ENCODE measurements at regions not wholly inside any gene's neighbourhood (a gene's known extent, or its start where the extent isn't known, plus 50 kb on each side); places are given as distances from the start of the nearest gene placed in this dataset.

DNA sequence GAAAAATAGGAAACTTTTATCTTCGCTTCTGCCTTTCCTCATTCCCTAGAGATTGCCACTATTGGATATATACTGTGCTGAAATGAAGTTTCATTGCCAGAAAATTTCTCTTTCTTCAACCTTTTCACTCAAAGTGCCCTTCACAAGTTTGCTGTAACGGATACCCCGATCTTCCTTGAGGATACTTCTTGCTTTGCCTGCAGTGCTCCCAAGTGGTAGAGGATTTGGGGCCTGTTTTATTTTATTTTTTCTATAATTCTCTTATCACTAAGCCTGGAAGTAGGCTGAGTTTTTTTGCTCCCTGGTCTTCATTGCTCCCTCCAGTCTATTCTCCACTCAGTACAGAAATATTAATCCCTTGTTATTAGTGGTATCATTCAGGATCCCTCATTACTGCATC is 481.4 kb upstream of the CDH18 start:
- TF ChIP-seq, protein P1, sequence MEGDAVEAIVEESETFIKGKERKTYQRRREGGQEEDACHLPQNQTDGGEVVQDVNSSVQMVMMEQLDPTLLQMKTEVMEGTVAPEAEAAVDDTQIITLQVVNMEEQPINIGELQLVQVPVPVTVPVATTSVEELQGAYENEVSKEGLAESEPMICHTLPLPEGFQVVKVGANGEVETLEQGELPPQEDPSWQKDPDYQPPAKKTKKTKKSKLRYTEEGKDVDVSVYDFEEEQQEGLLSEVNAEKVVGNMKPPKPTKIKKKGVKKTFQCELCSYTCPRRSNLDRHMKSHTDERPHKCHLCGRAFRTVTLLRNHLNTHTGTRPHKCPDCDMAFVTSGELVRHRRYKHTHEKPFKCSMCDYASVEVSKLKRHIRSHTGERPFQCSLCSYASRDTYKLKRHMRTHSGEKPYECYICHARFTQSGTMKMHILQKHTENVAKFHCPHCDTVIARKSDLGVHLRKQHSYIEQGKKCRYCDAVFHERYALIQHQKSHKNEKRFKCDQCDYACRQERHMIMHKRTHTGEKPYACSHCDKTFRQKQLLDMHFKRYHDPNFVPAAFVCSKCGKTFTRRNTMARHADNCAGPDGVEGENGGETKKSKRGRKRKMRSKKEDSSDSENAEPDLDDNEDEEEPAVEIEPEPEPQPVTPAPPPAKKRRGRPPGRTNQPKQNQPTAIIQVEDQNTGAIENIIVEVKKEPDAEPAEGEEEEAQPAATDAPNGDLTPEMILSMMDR (IDR thresholded peaks at IDR 0.05; ENCODE audit: borderline replicate concordance, extremely low read depth, low read length, poor library complexity, severe bottlenecking): no peak
- TF ChIP-seq EZH2 (IDR thresholded peaks at IDR 0.05; ENCODE audit: borderline replicate concordance, low read depth, low read length, severe bottlenecking): no peak

All from DND-41 (cell line).